Caco-2 (cell line): ENCODE measurements at regions not wholly inside any gene's neighbourhood (a gene's known extent, or its start where the extent isn't known, plus 50 kb on each side); places are given as distances from the start of the nearest gene placed in this dataset.

Experiments used
- BruUV-seq: library from RNA; stranded (reverse); fragments of 400-500 nt; replicated peaks from 2 replicates; lab custom pipeline; 2021; lab: Mats Ljungman, UMichigan
- CTCF ChIA-PET: fragments of 300-600 bp; sonication (Branson Sonifier 250); formaldehyde crosslinking; loops from one replicate; lab custom pipeline; 2022; ENCODE audit warnings: antibody characterized with exemption; lab: Charles Lee
- POLR2A ChIA-PET: fragments of 300-600 bp; sonication (Branson Sonifier 250); formaldehyde crosslinking; loops from one replicate; lab custom pipeline; 2022; ENCODE audit warnings: antibody characterized with exemption; lab: Charles Lee
- DNase-seq, 2 experiments: peaks; one replicate each; pipeline versions ENCODE4 v3.0.0 to v3.0.0-alpha.2; 2020 to 2022
- H3K27me3 ChIP-seq: replicated peaks from 2 replicates; pipeline ENCODE4 v1.6.0; 2011; ENCODE audit warnings: low read length; ENCODE audit not compliant: control insufficient read depth, insufficient read depth
- H3K36me3 ChIP-seq: 2 replicates; pipeline ENCODE4 v1.5.1; 2011; ENCODE audit warnings: low read length; ENCODE audit not compliant: control insufficient read depth, insufficient read depth
- H3K4me1 ChIP-seq: fragments of 250-450 bp; sonication (Bioruptor Pico); 2 replicates; pipeline ENCODE4 v1.5.1; 2020; ENCODE audit warnings: mild to moderate bottlenecking
- H3K4me3 ChIP-seq: 2 replicates; pipeline ENCODE4 v1.5.1; 2011; ENCODE audit warnings: low read depth, mild to moderate bottlenecking, control low read depth, low read length
- H3K9me3 ChIP-seq: fragments of 250-450 bp; sonication (Bioruptor Pico); 2 replicates; pipeline ENCODE4 v1.5.1; 2020; ENCODE audit warnings: mild to moderate bottlenecking, moderate library complexity
- H3K27ac Mint-ChIP-seq: one replicate; pipeline ENCODE4 v1.8.0; 2022; ENCODE audit warnings: mixed read lengths; ENCODE audit not compliant: unreplicated experiment
- H3K27me3 Mint-ChIP-seq: one replicate; pipeline ENCODE4 v1.8.0; 2022; ENCODE audit warnings: mixed read lengths; ENCODE audit not compliant: insufficient read depth, unreplicated experiment
- H3K36me3 Mint-ChIP-seq: one replicate; pipeline ENCODE4 v1.8.0; 2022; ENCODE audit warnings: mild to moderate bottlenecking, mixed read lengths; ENCODE audit not compliant: insufficient read depth, unreplicated experiment
- H3K4me1 Mint-ChIP-seq: one replicate; pipeline ENCODE4 v1.8.0; 2022; ENCODE audit warnings: low read depth, mixed read lengths; ENCODE audit not compliant: unreplicated experiment
- H3K4me3 Mint-ChIP-seq: one replicate; pipeline ENCODE4 v1.8.0; 2022; ENCODE audit warnings: mild to moderate bottlenecking, moderate library complexity, mixed read lengths; ENCODE audit not compliant: unreplicated experiment
- H3K9me3 Mint-ChIP-seq: one replicate; pipeline ENCODE4 v1.8.0; 2022; ENCODE audit warnings: mixed read lengths; ENCODE audit not compliant: unreplicated experiment
- intact Hi-C: fragments of 100-400 bp; cut with micrococcal nuclease; formaldehyde crosslinking; loops from one replicate; pipeline ENCODE4 v1.10.0; 2022; ENCODE audit not compliant: unreplicated experiment
- TF ChIP-seq, protein P1 (sequence below), 2 experiments: fragments of 200-600 bp in 1 of 2; IDR thresholded peaks; 1 replicate in 1 of 2; 2 replicates in 1 of 2; pipeline versions ENCODE4 v1.5.1 to v1.8.0; 2011 to 2022; ENCODE audit warnings: antibody characterized with exemption in 1 of 2, control low read depth in 1 of 2, inconsistent platforms in 1 of 2, low read depth in 1 of 2, low read length in 1 of 2, mild to moderate bottlenecking in 1 of 2, moderate library complexity in 1 of 2; ENCODE audit not compliant: insufficient read depth in 1 of 2, severe bottlenecking in 1 of 2, unreplicated experiment in 1 of 2

DNA sequence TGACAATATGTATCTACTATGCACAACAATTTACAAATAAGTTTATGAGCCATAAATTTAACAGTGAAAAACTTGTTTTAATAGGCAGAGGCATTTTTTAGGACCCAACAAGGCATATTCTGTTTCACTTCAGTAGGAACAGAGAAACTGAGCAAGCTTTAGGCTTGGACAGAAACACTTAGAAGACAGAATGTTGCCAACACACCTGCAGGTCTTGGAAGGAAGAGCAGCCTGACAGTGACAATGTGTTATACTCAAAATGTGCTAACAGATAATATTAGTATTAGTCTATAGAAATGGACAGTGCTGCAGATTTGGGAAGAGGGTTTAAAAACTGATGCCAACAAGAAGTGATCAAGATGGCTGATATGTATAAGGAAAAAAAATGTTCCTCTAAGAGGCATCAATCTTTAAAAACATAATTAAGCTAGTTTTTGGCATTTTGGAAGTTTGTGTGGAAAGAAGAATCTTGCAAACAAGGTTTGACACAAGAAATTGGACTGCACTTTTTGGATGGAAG is 297.1 kb upstream of the FSIP2 start:
- TF ChIP-seq, protein P1, sequence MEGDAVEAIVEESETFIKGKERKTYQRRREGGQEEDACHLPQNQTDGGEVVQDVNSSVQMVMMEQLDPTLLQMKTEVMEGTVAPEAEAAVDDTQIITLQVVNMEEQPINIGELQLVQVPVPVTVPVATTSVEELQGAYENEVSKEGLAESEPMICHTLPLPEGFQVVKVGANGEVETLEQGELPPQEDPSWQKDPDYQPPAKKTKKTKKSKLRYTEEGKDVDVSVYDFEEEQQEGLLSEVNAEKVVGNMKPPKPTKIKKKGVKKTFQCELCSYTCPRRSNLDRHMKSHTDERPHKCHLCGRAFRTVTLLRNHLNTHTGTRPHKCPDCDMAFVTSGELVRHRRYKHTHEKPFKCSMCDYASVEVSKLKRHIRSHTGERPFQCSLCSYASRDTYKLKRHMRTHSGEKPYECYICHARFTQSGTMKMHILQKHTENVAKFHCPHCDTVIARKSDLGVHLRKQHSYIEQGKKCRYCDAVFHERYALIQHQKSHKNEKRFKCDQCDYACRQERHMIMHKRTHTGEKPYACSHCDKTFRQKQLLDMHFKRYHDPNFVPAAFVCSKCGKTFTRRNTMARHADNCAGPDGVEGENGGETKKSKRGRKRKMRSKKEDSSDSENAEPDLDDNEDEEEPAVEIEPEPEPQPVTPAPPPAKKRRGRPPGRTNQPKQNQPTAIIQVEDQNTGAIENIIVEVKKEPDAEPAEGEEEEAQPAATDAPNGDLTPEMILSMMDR (IDR thresholded peaks at IDR 0.05; ENCODE audit: insufficient read depth in 1 of 2, low read depth in 1 of 2, low read length in 1 of 2, severe bottlenecking in 1 of 2, unreplicated experiment in 1 of 2), result no peak
- Histone ChIP-seq H3K36me3 (no peaks in the 10 kb centered on the region), H3K9me3 (no peaks in the 10 kb centered on the region), H3K4me1 (no peaks in the 10 kb centered on the region), H3K27me3 (no peaks in the 10 kb centered on the region), H3K4me3 (no peak overlapping the region)
- BruUV-seq, result no TSS peak
- Mint-ChIP-seq H3K4me1 (no peaks in the 10 kb centered on the region), H3K36me3 (no peaks in the 10 kb centered on the region), H3K4me3 (no peak overlapping the region), H3K9me3 (no peaks in the 10 kb centered on the region), H3K27me3 (no peaks in the 10 kb centered on the region), H3K27ac (no peak overlapping the region)
- intact Hi-C loops, result no loop called here
- ChIA-PET POLR2A (no interaction called here), CTCF (no interaction called here)
- no peak for DNase-seq

DNA sequence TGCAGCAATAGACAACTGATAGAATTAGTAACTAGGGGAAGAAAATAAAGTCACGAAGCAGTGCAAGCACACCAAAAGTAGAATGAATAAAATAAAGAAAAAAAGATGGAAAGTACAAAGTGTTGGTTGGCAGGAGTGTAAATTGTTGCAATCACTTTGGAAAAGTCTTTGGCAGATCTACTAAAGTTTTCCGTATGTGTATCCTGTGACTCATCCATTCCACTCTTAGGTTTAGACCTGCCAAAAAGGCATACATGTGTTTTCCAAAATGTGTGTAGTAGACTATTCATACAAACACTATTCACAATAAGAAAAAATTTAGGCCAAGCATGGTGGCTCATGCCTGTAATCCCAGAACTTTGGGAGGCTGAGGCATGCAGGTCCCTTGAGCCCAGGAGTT is 282.1 kb upstream of the FSIP2 start:
- Histone ChIP-seq H3K9me3 (peaks cover 3% of the 10 kb centered on the region; the same call in 1 of the 2 replicates), H3K4me3 (no peak overlapping the region), H3K4me1 (no peaks in the 10 kb centered on the region), H3K27me3 (no peaks in the 10 kb centered on the region), H3K36me3 (no peaks in the 10 kb centered on the region)
- no peaks in the 10 kb centered on the region for H3K4me1 Mint-ChIP-seq
- no peak for DNase-seq
- H3K36me3 Mint-ChIP-seq, result no peaks in the 10 kb centered on the region
- no peaks in the 10 kb centered on the region for H3K27me3 Mint-ChIP-seq
- CTCF ChIA-PET, result no interaction called here
- intact Hi-C loops, result no loop called here
- no peak overlapping the region for H3K4me3 Mint-ChIP-seq
- TF ChIP-seq, protein P1 (IDR thresholded peaks at IDR 0.05; ENCODE audit: insufficient read depth in 1 of 2, low read depth in 1 of 2, low read length in 1 of 2, severe bottlenecking in 1 of 2, unreplicated experiment in 1 of 2), result no peak
- no peak overlapping the region for H3K27ac Mint-ChIP-seq
- POLR2A ChIA-PET, result no interaction called here
- H3K9me3 Mint-ChIP-seq, result peaks cover 21% of the 10 kb centered on the region
- no TSS peak for BruUV-seq

DNA sequence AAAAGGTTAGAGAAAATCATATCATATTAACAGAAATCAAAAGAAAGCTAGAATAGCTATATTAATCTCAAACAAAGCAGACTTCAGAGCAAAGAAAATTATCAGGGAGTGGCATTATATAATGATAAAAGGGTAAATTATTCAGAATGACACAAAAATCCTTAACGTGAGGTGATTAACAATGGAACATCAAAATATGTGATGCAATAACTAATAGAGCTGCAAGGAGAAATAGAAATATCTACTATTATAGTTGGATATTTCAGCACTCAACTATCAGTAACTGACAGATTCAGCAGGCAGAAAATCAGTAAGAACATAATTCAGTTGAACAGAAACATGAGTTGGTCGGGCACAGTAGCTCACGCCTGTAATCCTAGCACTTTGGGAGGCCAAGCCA is 275.1 kb upstream of the FSIP2 start:
- no peaks in the 10 kb centered on the region for H3K27me3 ChIP-seq
- no peaks in the 10 kb centered on the region for H3K36me3 Mint-ChIP-seq
- intact Hi-C loops, result no loop called here
- no peaks in the 10 kb centered on the region for H3K4me1 Mint-ChIP-seq
- no peaks in the 10 kb centered on the region for H3K36me3 ChIP-seq
- no peaks in the 10 kb centered on the region for H3K4me1 ChIP-seq
- no TSS peak for BruUV-seq
- no peaks in the 10 kb centered on the region for H3K27me3 Mint-ChIP-seq
- no peak for DNase-seq
- POLR2A ChIA-PET, result no interaction called here
- CTCF ChIA-PET, result no interaction called here
- H3K9me3 ChIP-seq, result no peaks in the 10 kb centered on the region
- no peak overlapping the region for H3K4me3 Mint-ChIP-seq
- H3K9me3 Mint-ChIP-seq, result no peaks in the 10 kb centered on the region
- TF ChIP-seq, protein P1 (IDR thresholded peaks at IDR 0.05; ENCODE audit: insufficient read depth in 1 of 2, low read depth in 1 of 2, low read length in 1 of 2, severe bottlenecking in 1 of 2, unreplicated experiment in 1 of 2), result no peak
- H3K4me3 ChIP-seq, result no peak overlapping the region
- no peak overlapping the region for H3K27ac Mint-ChIP-seq
